ENCODE measurements at regions not wholly inside any gene's neighbourhood (a gene's known extent, or its start where the extent isn't known, plus 50 kb on each side); places are given as distances from the start of the nearest gene placed in this dataset.
"Not testable (repeated sequence)": the region's sequence is repeated elsewhere in the genome, so short reads cannot be mapped to it uniquely, and the experiment has no call there.

- intact Hi-C loops (cut with DNase I; ENCODE audit: low total_unique reads): no loop called here
- in situ Hi-C loops (cut with MboI; ENCODE audit: low pct_ligation_motif_present in 1 of 4, low pct_unique_long_range_greater_than_20kb in 1 of 4, low sequenced_read_pairs in 3 of 4): no loop called here
Observed at GRCh38 chr5:39656600-39656999, 231.8 kb upstream of the DAB2 start.

GRCh38 chr5:39654715-39655114, 229.9 kb upstream of the DAB2 start:
- WGBS, 2 donors (ENCODE audit: low coverage in 1 of 2): 80 to 100% methylated on average over 1 to 4 of the region's 4 CpGs
- intact Hi-C loops (cut with DNase I; ENCODE audit: low total_unique reads) (no loop called here), in situ Hi-C loops (cut with MboI; ENCODE audit: low pct_ligation_motif_present in 1 of 4, low pct_unique_long_range_greater_than_20kb in 1 of 4, low sequenced_read_pairs in 3 of 4) (no loop called here)
- no peak for TF ChIP-seq POLR2AphosphoS5 (IDR thresholded peaks at IDR 0.05)
- no peak for TF ChIP-seq EP300 (IDR thresholded peaks at IDR 0.05; ENCODE audit: low read depth)
- no peak for TF ChIP-seq CTCF (IDR thresholded peaks at IDR 0.05)
- TF ChIP-seq POLR2A (IDR thresholded peaks at IDR 0.05): no peak
- Histone ChIP-seq H3K9me3 (no peaks in the 10 kb centered on the region), H3K27me3 (no peaks in the 10 kb centered on the region), H3K4me3 (no peak overlapping the region), H3K4me1 (no peaks in the 10 kb centered on the region), H3K27ac (no peak overlapping the region), H3K36me3 (no peaks in the 10 kb centered on the region)
- no peak for DNase-seq

More at GRCh38 chr5:39656600-39656999, 231.8 kb upstream of the DAB2 start:
- Histone ChIP-seq H3K27ac (no peak overlapping the region), H3K4me3 (no peak overlapping the region), H3K4me1 (no peaks in the 10 kb centered on the region), H3K36me3 (no peaks in the 10 kb centered on the region), H3K9me3 (no peaks in the 10 kb centered on the region), H3K27me3 (no peaks in the 10 kb centered on the region)
- no peak for DNase-seq
- TF ChIP-seq POLR2A (IDR thresholded peaks at IDR 0.05) (no peak), EP300 (IDR thresholded peaks at IDR 0.05; ENCODE audit: low read depth) (no peak), CTCF (IDR thresholded peaks at IDR 0.05) (no peak), POLR2AphosphoS5 (IDR thresholded peaks at IDR 0.05) (no peak)

- in situ Hi-C loops (cut with MboI; ENCODE audit: low pct_ligation_motif_present in 1 of 4, low pct_unique_long_range_greater_than_20kb in 1 of 4, low sequenced_read_pairs in 3 of 4): not testable (repeated sequence)
Observed at GRCh38 chr5:39652481-39652880, 227.7 kb upstream of the DAB2 start.

DNA sequence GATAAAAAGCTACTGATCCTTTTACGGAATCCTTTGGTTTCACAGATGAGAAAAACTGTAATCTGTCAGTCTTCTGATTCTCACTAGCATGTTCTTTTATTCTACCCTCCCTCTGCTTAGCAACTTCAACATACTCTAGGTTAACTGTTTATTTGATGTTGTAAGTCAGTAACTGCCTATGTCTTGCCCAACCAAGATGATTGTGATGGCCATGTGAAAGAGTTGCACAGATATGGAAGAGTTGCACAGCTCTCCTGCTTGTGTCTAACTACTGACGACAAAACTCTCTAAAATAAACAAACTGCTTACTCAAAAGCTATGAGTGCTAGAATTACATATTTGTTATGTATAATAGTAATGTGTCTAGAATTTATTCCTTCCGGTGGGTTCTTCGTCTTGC, 227.3 kb upstream of the DAB2 start:
- H3K36me3 ChIP-seq: no peaks in the 10 kb centered on the region
- H3K9me3 ChIP-seq: no peaks in the 10 kb centered on the region
- no peaks in the 10 kb centered on the region for H3K4me1 ChIP-seq
- H3K4me3 ChIP-seq: no peak overlapping the region
- TF ChIP-seq POLR2A (IDR thresholded peaks at IDR 0.05): no peak
- TF ChIP-seq CTCF (IDR thresholded peaks at IDR 0.05): no peak
- TF ChIP-seq EP300 (IDR thresholded peaks at IDR 0.05; ENCODE audit: low read depth): no peak
- TF ChIP-seq POLR2AphosphoS5 (IDR thresholded peaks at IDR 0.05): no peak
- WGBS, 2 donors (ENCODE audit: low coverage in 1 of 2): 87 to 90% methylated on average over 3 to 4 of the region's 4 CpGs
- intact Hi-C loops (cut with DNase I; ENCODE audit: low total_unique reads) (no loop called here), in situ Hi-C loops (cut with MboI; ENCODE audit: low pct_ligation_motif_present in 1 of 4, low pct_unique_long_range_greater_than_20kb in 1 of 4, low sequenced_read_pairs in 3 of 4) (no loop called here)
- H3K27ac ChIP-seq: no peak overlapping the region
- DNase-seq: no peak
- no peaks in the 10 kb centered on the region for H3K27me3 ChIP-seq

More at GRCh38 chr5:39652481-39652880, 227.7 kb upstream of the DAB2 start:
- H3K27ac ChIP-seq; intact Hi-C loops (cut with DNase I; ENCODE audit: low total_unique reads); H3K27me3 ChIP-seq; H3K4me3 ChIP-seq; DNase-seq; H3K36me3 ChIP-seq; H3K4me1 ChIP-seq; H3K9me3 ChIP-seq: not testable (repeated sequence)
- 72 to 90% methylated on average over 6 of the region's 6 CpGs for WGBS, 2 donors (ENCODE audit: low coverage in 1 of 2)

DNA sequence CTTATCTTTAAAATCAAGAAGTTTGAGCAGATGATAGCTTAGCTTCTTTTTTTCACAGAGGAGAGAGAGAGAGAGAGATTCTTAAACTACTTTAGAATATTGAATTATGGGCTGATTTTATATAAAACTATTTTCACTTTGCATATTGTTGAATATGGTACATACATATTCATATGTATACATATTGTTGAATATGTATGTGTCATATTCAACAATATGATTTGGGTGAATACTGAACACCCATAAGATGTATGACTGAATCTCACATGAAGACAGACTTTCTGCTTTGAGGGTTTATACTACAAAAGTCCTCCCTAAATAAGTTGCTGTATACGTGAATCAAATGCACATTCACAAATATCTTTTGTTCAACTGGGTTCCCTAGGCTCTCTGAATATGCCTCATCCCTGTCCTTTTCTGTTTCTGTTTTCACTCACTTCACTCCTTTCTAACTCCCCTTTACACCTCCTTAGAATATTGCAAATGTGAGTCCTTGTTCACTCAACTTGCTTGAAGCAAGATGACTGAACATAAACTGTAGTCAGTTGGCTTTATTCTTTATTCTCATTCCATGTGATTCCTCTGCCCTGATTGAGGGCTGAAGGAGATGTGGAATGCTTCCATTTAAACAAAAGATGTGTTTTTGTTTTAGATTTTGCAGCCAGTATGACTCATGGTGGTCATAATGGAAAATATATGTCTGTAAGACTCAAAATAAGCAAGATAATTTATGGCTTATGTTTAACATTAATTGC, 225.4 kb upstream of the DAB2 start:
- intact Hi-C loops (cut with DNase I; ENCODE audit: low total_unique reads): no loop called here

More for the DNA sequence above, 225.4 kb upstream of the DAB2 start:
- H3K4me3 ChIP-seq: no peak overlapping the region
- H3K36me3 ChIP-seq: no peaks in the 10 kb centered on the region
- H3K27ac ChIP-seq: no peak overlapping the region
- WGBS, 2 donors (ENCODE audit: low coverage in 1 of 2): 68 to 83% methylated on average over 1 of the region's 1 CpG
- no peak for DNase-seq
- TF ChIP-seq POLR2AphosphoS5 (IDR thresholded peaks at IDR 0.05) (no peak), CTCF (IDR thresholded peaks at IDR 0.05) (no peak), POLR2A (IDR thresholded peaks at IDR 0.05) (no peak), EP300 (IDR thresholded peaks at IDR 0.05; ENCODE audit: low read depth) (no peak)
- no peaks in the 10 kb centered on the region for H3K27me3 ChIP-seq
- H3K4me1 ChIP-seq: no peaks in the 10 kb centered on the region
- H3K9me3 ChIP-seq: no peaks in the 10 kb centered on the region
- in situ Hi-C loops (cut with MboI; ENCODE audit: low pct_ligation_motif_present in 1 of 4, low pct_unique_long_range_greater_than_20kb in 1 of 4, low sequenced_read_pairs in 3 of 4): no loop called here

Data from transverse colon (tissue), 4 donors.